Hepatocyte (in vitro differentiated cells): ENCODE measurements at regions not wholly inside any gene's neighbourhood (a gene's known extent, or its start where the extent isn't known, plus 50 kb on each side); places are given as distances from the start of the nearest gene placed in this dataset.
"Not testable (repeated sequence)": the region's sequence is repeated elsewhere in the genome, so short reads cannot be mapped to it uniquely, and the experiment has no call there.

ENCODE experiments used
- DNase-seq: peaks from one replicate; pipeline ENCODE4 v3.0.0-alpha.2; 2016; ENCODE audit warnings: low spot score
- H2AFZ ChIP-seq: fragments of 200-600 bp; sonication (generic); 2 replicates; pipeline ENCODE4 v1.6.0; 2016; ENCODE audit warnings: antibody characterized with exemption, mild to moderate bottlenecking
- H3K27ac ChIP-seq: fragments of 200-600 bp; sonication (generic); 2 replicates; pipeline ENCODE4 v1.5.1; 2016; ENCODE audit warnings: mild to moderate bottlenecking
- H3K27me3 ChIP-seq: fragments of 200-600 bp; sonication (generic); 2 replicates; pipeline ENCODE4 v1.6.1; 2016
- H3K36me3 ChIP-seq: fragments of 200-600 bp; sonication (generic); replicated peaks from 2 replicates; pipeline ENCODE4 v1.5.1; 2016; ENCODE audit warnings: low read depth; ENCODE audit not compliant: insufficient read depth
- H3K4me1 ChIP-seq: fragments of 200-600 bp; sonication (generic); 2 replicates; pipeline ENCODE4 v1.5.1; 2016; ENCODE audit warnings: mild to moderate bottlenecking, moderate library complexity; ENCODE audit not compliant: insufficient read depth
- H3K4me2 ChIP-seq: fragments of 200-600 bp; sonication (generic); 2 replicates; pipeline ENCODE4 v1.6.0; 2016
- H3K4me3 ChIP-seq: fragments of 200-600 bp; sonication (generic); 2 replicates; pipeline ENCODE4 v1.5.1; 2016; ENCODE audit warnings: mild to moderate bottlenecking
- H3K79me2 ChIP-seq: fragments of 200-600 bp; sonication (generic); 2 replicates; pipeline ENCODE4 v1.6.0; 2017; ENCODE audit warnings: mild to moderate bottlenecking
- H3K9me2 ChIP-seq: fragments of 200-600 bp; sonication (generic); replicated peaks from 2 replicates; pipeline ENCODE4 v1.6.0; 2017; ENCODE audit warnings: mild to moderate bottlenecking; ENCODE audit not compliant: insufficient read depth
- H3K9me3 ChIP-seq: fragments of 200-600 bp; sonication (generic); 2 replicates; pipeline ENCODE4 v1.5.1; 2016; ENCODE audit warnings: low read depth, mild to moderate bottlenecking
- H4K20me1 ChIP-seq: fragments of 200-600 bp; sonication (generic); 2 replicates; pipeline ENCODE4 v1.6.0; 2016; ENCODE audit warnings: mild to moderate bottlenecking; ENCODE audit not compliant: insufficient read depth, poor library complexity, severe bottlenecking
- EZH2 ChIP-seq: fragments of 200-600 bp; sonication (generic); IDR thresholded peaks from 2 replicates; pipeline ENCODE4 v1.6.1; 2016; ENCODE audit warnings: antibody characterized with exemption, mild to moderate bottlenecking, borderline replicate concordance
- EZH2phosphoT487 ChIP-seq: fragments of 200-600 bp; sonication (generic); IDR thresholded peaks from one replicate; pipeline ENCODE4 v1.6.1; 2018; ENCODE audit warnings: antibody characterized with exemption, mild to moderate bottlenecking, low read depth, moderate library complexity; ENCODE audit not compliant: unreplicated experiment, severe bottlenecking
- WGBS: methylation state at CpG from one replicate; pipeline ENCODE4 v1.1.6; 2016; ENCODE audit warnings: low lambda C conversion rate; ENCODE audit errors: missing lambda C conversion rate; 5-methylcytosine and 5-hydroxymethylcytosine counted together
- TF ChIP-seq, protein P1 (sequence below): fragments of 200-600 bp; sonication (generic); IDR thresholded peaks from 2 replicates; pipeline ENCODE4 v1.5.1; 2016; ENCODE audit warnings: antibody characterized with exemption, mild to moderate bottlenecking; ENCODE audit not compliant: poor library complexity

DNA sequence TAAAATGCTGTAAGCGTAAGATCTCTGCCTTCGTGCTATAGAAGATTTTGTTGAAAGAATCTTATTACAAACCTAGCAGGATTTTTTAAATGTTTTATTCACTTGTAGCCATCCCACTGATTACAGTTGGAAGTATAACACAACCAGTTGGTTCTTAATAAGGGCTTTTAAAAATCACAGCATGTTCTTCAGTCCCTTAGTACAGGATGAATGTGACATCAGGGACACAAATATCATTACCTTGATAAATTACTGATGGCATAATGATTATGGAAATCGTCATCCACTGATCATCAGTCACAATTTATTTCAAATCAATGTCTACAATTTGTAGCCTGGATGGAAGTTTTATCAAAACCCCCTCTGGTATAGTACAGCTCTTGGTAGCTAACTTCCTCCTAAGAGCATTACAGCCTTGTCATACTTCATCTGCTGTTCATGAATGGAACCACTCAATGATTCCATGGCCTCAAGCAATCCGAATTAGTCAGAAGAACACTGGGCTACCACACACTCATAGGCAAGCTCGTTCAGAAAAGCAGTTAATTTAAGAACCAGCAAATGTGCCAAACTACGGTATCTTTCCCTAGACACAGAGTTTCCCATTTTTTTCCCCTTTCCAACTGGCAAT, 389.2 kb upstream of the TENM3 start:
- H3K36me3 ChIP-seq: no peaks in the 10 kb centered on the region
- no peaks in the 10 kb centered on the region for H3K9me3 ChIP-seq
- H2AFZ ChIP-seq: no peak overlapping the region
- H3K9me2 ChIP-seq: no peaks in the 10 kb centered on the region
- no peak for DNase-seq
- H3K4me1 ChIP-seq: no peaks in the 10 kb centered on the region
- no peak overlapping the region for H3K4me3 ChIP-seq
- no peak overlapping the region for H3K27ac ChIP-seq
- no peak overlapping the region for H3K4me2 ChIP-seq
- no peaks in the 10 kb centered on the region for H4K20me1 ChIP-seq
- TF ChIP-seq, protein P1, sequence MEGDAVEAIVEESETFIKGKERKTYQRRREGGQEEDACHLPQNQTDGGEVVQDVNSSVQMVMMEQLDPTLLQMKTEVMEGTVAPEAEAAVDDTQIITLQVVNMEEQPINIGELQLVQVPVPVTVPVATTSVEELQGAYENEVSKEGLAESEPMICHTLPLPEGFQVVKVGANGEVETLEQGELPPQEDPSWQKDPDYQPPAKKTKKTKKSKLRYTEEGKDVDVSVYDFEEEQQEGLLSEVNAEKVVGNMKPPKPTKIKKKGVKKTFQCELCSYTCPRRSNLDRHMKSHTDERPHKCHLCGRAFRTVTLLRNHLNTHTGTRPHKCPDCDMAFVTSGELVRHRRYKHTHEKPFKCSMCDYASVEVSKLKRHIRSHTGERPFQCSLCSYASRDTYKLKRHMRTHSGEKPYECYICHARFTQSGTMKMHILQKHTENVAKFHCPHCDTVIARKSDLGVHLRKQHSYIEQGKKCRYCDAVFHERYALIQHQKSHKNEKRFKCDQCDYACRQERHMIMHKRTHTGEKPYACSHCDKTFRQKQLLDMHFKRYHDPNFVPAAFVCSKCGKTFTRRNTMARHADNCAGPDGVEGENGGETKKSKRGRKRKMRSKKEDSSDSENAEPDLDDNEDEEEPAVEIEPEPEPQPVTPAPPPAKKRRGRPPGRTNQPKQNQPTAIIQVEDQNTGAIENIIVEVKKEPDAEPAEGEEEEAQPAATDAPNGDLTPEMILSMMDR: no peak
- no peak for TF ChIP-seq EZH2phosphoT487
- no peak for TF ChIP-seq EZH2
- 92% methylated on average over 6 of the region's 6 CpGs for WGBS
- no peaks in the 10 kb centered on the region for H3K79me2 ChIP-seq
- no peaks in the 10 kb centered on the region for H3K27me3 ChIP-seq

DNA sequence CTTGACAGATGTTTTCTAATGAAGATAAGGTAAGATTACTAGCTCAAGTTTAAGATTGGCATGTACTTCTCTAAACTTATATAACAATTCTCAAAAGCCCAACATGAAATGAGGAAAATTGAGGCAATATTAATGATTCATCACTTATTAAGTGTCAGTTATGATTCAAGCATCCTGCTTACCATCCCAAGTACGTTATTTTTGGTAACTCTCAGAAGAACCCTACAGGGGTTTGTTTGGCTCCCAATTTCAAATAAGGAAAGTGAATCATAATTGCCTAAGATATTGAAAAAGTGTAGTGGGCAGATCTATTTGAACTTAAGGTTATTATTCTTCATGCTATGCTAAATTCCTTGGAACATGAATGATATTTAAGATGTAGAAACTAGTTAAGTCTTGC, 387.9 kb upstream of the TENM3 start:
- H3K9me3 ChIP-seq: no peaks in the 10 kb centered on the region
- no peak for TF ChIP-seq EZH2phosphoT487
- TF ChIP-seq EZH2: no peak
- TF ChIP-seq, protein P1: no peak
- 85% methylated on average over 1 of the region's 1 CpG for WGBS

DNA sequence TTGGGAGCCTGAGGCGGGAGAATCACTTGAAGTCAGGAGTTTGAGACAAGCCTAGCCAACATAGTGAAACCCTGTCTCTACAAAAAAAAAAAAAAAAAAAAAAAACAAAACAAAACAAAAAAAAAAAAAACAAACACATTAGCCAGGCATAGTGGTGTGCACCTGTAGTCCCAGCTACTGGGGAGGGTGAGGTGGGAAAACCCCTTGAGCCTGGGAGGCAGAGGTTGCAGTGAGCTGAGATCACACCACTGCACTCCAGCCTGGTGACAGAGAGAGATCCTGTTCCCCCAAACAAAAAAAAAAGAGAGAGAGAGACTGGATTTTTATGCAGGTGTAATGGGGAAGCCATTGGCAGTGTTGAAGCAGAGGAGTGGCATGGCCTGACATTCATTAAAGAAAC, 385.7 kb upstream of the TENM3 start:
- H3K27ac ChIP-seq, H3K36me3 ChIP-seq, H3K4me2 ChIP-seq, H3K4me3 ChIP-seq, H3K9me2 ChIP-seq, DNase-seq, H3K9me3 ChIP-seq, H4K20me1 ChIP-seq, H3K27me3 ChIP-seq, H3K4me1 ChIP-seq, H3K79me2 ChIP-seq, H2AFZ ChIP-seq: not testable (repeated sequence)
- WGBS: no CpG with 5 or more reads among the region's 1 CpG

More for the DNA sequence above, 387.9 kb upstream of the TENM3 start:
- DNase-seq: no peak
- Histone ChIP-seq H3K27me3 (no peaks in the 10 kb centered on the region), H3K27ac (no peak overlapping the region), H2AFZ (no peak overlapping the region), H3K4me3 (no peak overlapping the region), H3K9me2 (no peaks in the 10 kb centered on the region), H3K36me3 (no peaks in the 10 kb centered on the region), H3K4me2 (no peak overlapping the region), H4K20me1 (no peaks in the 10 kb centered on the region), H3K79me2 (no peaks in the 10 kb centered on the region), H3K4me1 (no peaks in the 10 kb centered on the region)

DNA sequence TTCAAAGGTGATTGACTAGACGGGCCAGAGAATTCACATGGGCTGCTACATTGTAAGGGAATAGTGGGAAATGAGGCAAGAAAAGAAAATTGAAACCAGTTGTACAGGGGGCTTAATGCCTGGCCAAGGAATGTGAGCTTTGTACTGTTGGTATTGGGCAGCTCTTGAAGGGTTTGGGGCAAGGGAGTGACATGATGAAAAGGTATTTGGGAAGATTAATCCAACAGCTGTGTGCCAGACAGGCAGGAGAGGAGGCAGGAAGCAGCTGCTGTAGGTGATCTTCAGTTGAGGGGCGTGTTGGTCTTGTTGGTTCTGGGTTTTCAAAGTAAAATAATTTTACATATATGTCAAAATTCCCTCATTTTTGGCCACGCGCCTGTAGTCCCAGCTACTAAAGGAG, 384.5 kb upstream of the TENM3 start:
- no peaks in the 10 kb centered on the region for H3K9me3 ChIP-seq
- H3K4me1 ChIP-seq: no peaks in the 10 kb centered on the region
- no peaks in the 10 kb centered on the region for H3K9me2 ChIP-seq
- 85% methylated on average over 4 of the region's 4 CpGs for whole genome bisulfite sequencing
- no peaks in the 10 kb centered on the region for H3K36me3 ChIP-seq
- no peaks in the 10 kb centered on the region for H3K79me2 ChIP-seq
- no peak overlapping the region for H3K27ac ChIP-seq
- H2AFZ ChIP-seq: no peak overlapping the region
- H4K20me1 ChIP-seq: no peaks in the 10 kb centered on the region
- no peaks in the 10 kb centered on the region for H3K27me3 ChIP-seq
- no peak overlapping the region for H3K4me2 ChIP-seq
- TF ChIP-seq, protein P1: no peak
- no peak for TF ChIP-seq EZH2
- TF ChIP-seq EZH2phosphoT487: no peak
- DNase-seq: no peak
- H3K4me3 ChIP-seq: no peak overlapping the region
